BLaER1 treated with 17β-estradiol and CSF1 and Interleukin-3, amounts not matched to agents 10 nM and 100 nM (cell line): ENCODE measurements at regions not wholly inside any gene's neighbourhood (a gene's known extent, or its start where the extent isn't known, plus 50 kb on each side); places are given as distances from the start of the nearest gene placed in this dataset.
A peak's percentile ranks its signal among the peaks of the same experiment; 100 is the strongest.
"Not testable (repeated sequence)": the region's sequence is repeated elsewhere in the genome, so short reads cannot be mapped to it uniquely, and the experiment has no call there.

Experiments used
- H3K27ac ChIP-seq, 11 experiments: shearing (Covaris generic); formaldehyde crosslinking; 2 replicates each; pipeline ENCODE4 v1.8.1; 2022
- H3K27me3 ChIP-seq, 11 experiments: shearing (Covaris generic); formaldehyde crosslinking; 2 replicates each; pipeline ENCODE4 v1.8.1; 2022
- H3K36me3 ChIP-seq, 11 experiments: shearing (Covaris generic); formaldehyde crosslinking; 2 replicates each; pipeline ENCODE4 v1.8.1; 2022
- H3K4me1 ChIP-seq, 10 experiments: shearing (Covaris generic); formaldehyde crosslinking; 2 replicates each; pipeline ENCODE4 v1.8.1; 2022
- H3K4me2 ChIP-seq, 11 experiments: shearing (Covaris generic); formaldehyde crosslinking; 2 replicates each; pipeline ENCODE4 v1.8.1; 2022
- H3K4me3 ChIP-seq, 10 experiments: shearing (Covaris generic); formaldehyde crosslinking; 2 replicates each; pipeline ENCODE4 v1.8.1; 2022
- H3K9ac ChIP-seq, 11 experiments: shearing (Covaris generic); formaldehyde crosslinking; 2 replicates each; pipeline ENCODE4 v1.8.1; 2022
- H3K9me3 ChIP-seq, 11 experiments: shearing (Covaris generic); formaldehyde crosslinking; replicated peaks in 1 of 11; 2 replicates each; pipeline ENCODE4 v1.8.1; 2022
- H4K20me1 ChIP-seq, 11 experiments: shearing (Covaris generic); formaldehyde crosslinking; 2 replicates each; pipeline ENCODE4 v1.8.1; 2022
- Cebpa-rat ChIP-seq, 11 experiments: shearing (Covaris generic); IDR thresholded peaks; 2 replicates each; pipeline ENCODE4 v1.8.1; 2022

- no peak overlapping the region for H3K4me3 ChIP-seq
- peak overlapping the region in 3 of 11 experiments; percentile 65 to 76 (median 73); a peak in 2 of 22 replicates for H3K27ac ChIP-seq
- H3K4me2 ChIP-seq, result peak overlapping the region in 7 of 11 experiments; percentile 79 to 97 (median 92); a peak in 13 of 22 replicates
- no peaks in the 10 kb centered on the region for H3K9me3 ChIP-seq
- peaks cover 11 to 98% (median 78%) of the 10 kb centered on the region in 10 experiments; a peak in 19 of 20 replicates for H3K4me1 ChIP-seq
- peaks cover 0 to 36% (median 0%) of the 10 kb centered on the region in 11 experiments; a peak in 6 of 22 replicates for H4K20me1 ChIP-seq
- no peaks in the 10 kb centered on the region for H3K36me3 ChIP-seq
- no peak for TF ChIP-seq Cebpa-rat (IDR thresholded peaks at IDR 0.05)
- H3K9ac ChIP-seq, result no peak overlapping the region
- H3K27me3 ChIP-seq, result peaks cover 0 to 37% (median 0%) of the 10 kb centered on the region in 11 experiments; a peak in 7 of 22 replicates
Measured at GRCh38 chr9:135279834-135280393, 192.4 kb downstream of the OLFM1 start.

- H3K36me3 ChIP-seq, result no peaks in the 10 kb centered on the region
- H3K27ac ChIP-seq, result peak overlapping the region in 3 of 11 experiments; percentile 65 to 76 (median 73); a peak in 3 of 22 replicates
- peaks cover 11 to 98% (median 78%) of the 10 kb centered on the region in 10 experiments; a peak in 19 of 20 replicates for H3K4me1 ChIP-seq
- peak overlapping the region in 8 of 11 experiments; percentile 70 to 97 (median 91); a peak in 15 of 22 replicates for H3K4me2 ChIP-seq
- H3K9me3 ChIP-seq, result no peaks in the 10 kb centered on the region
- no peak for TF ChIP-seq Cebpa-rat (IDR thresholded peaks at IDR 0.05)
- H3K9ac ChIP-seq, result peak overlapping the region in 2 of 11 experiments; percentile 35 to 68; a peak in 2 of 22 replicates
- peaks cover 0 to 38% (median 0%) of the 10 kb centered on the region in 11 experiments; a peak in 7 of 22 replicates for H3K27me3 ChIP-seq
- peaks cover 0 to 37% (median 0%) of the 10 kb centered on the region in 11 experiments; a peak in 6 of 22 replicates for H4K20me1 ChIP-seq
- no peak overlapping the region for H3K4me3 ChIP-seq
Measured at GRCh38 chr9:135280666-135281065, 193.2 kb downstream of the OLFM1 start.

GRCh38 chr9:135281151-135281550, 193.7 kb downstream of the OLFM1 start:
- peak overlapping the region in 9 of 11 experiments; percentile 52 to 97 (median 90); a peak in 18 of 22 replicates for H3K4me2 ChIP-seq
- H3K9ac ChIP-seq, result peak overlapping the region in 4 of 11 experiments; percentile 24 to 68 (median 56); a peak in 4 of 22 replicates
- H3K4me1 ChIP-seq, result peaks cover 11 to 98% (median 81%) of the 10 kb centered on the region in 10 experiments; a peak in 19 of 20 replicates
- H3K27me3 ChIP-seq, result peaks cover 0 to 38% (median 0%) of the 10 kb centered on the region in 11 experiments; a peak in 7 of 22 replicates
- no peak overlapping the region for H3K4me3 ChIP-seq
- peak overlapping the region in 4 of 11 experiments; percentile 39 to 76 (median 69); a peak in 8 of 22 replicates for H3K27ac ChIP-seq
- H4K20me1 ChIP-seq, result peaks cover 0 to 37% (median 0%) of the 10 kb centered on the region in 11 experiments; a peak in 6 of 22 replicates
- H3K36me3 ChIP-seq, result no peaks in the 10 kb centered on the region
- no peak for TF ChIP-seq Cebpa-rat (IDR thresholded peaks at IDR 0.05)
- H3K9me3 ChIP-seq, result no peaks in the 10 kb centered on the region

- Histone ChIP-seq H3K36me3 (no peaks in the 10 kb centered on the region), H3K9ac (peak overlapping the region in 4 of 11 experiments; percentile 24 to 68 (median 56); a peak in 7 of 22 replicates), H3K27ac (peak overlapping the region in 4 of 11 experiments; percentile 39 to 76 (median 69); a peak in 9 of 22 replicates), H4K20me1 (peaks cover 0 to 41% (median 0%) of the 10 kb centered on the region in 11 experiments; a peak in 6 of 22 replicates), H3K4me2 (peak overlapping the region in 10 of 11 experiments; percentile 52 to 97 (median 84); a peak in 19 of 22 replicates), H3K9me3 (no peaks in the 10 kb centered on the region), H3K27me3 (peaks cover 0 to 40% (median 0%) of the 10 kb centered on the region in 11 experiments; a peak in 7 of 22 replicates), H3K4me3 (no peak overlapping the region), H3K4me1 (peaks cover 15 to 100% (median 90%) of the 10 kb centered on the region in 10 experiments)
- TF ChIP-seq Cebpa-rat (IDR thresholded peaks at IDR 0.05), result peak in 2 of 11 experiments; percentile 22 to 77; a peak in 3 of 22 replicates
Measured at GRCh38 chr9:135281791-135282737, 194.6 kb downstream of the OLFM1 start.

GRCh38 chr9:135282808-135283207, 195.3 kb downstream of the OLFM1 start:
- Histone ChIP-seq H3K27ac (peak overlapping the region in 4 of 11 experiments; percentile 39 to 76 (median 69); a peak in 7 of 22 replicates), H4K20me1 (peaks cover 0 to 46% (median 0%) of the 10 kb centered on the region in 11 experiments; a peak in 6 of 22 replicates), H3K36me3 (no peaks in the 10 kb centered on the region), H3K4me3 (0 out of 20 replicates have a peak overlapping the region, but pooled peaks of 2 of the 10 experiments have one; percentile 11 to 17), H3K9me3 (no peaks in the 10 kb centered on the region), H3K27me3 (peaks cover 0 to 48% (median 0%) of the 10 kb centered on the region in 11 experiments; a peak in 7 of 22 replicates), H3K4me1 (peaks cover 22 to 100% (median 95%) of the 10 kb centered on the region in 10 experiments), H3K4me2 (peak overlapping the region; percentile 52 to 97 (median 79); a peak in 20 of 22 replicates), H3K9ac (peak overlapping the region in 4 of 11 experiments; percentile 24 to 60 (median 44); a peak in 7 of 22 replicates)
- TF ChIP-seq Cebpa-rat (IDR thresholded peaks at IDR 0.05), result no peak

GRCh38 chr9:135283671-135284070, 195.9 kb upstream of the PPP1R26 start:
- TF ChIP-seq Cebpa-rat (IDR thresholded peaks at IDR 0.05), result no peak; a peak in 1 of 22 replicates
- peaks cover 0 to 56% (median 0%) of the 10 kb centered on the region in 11 experiments; a peak in 7 of 22 replicates for H3K27me3 ChIP-seq

GRCh38 chr9:135284386-135285134, 195.0 kb upstream of the PPP1R26 start:
- no peaks in the 10 kb centered on the region for H3K36me3 ChIP-seq
- peaks cover 0 to 57% (median 0%) of the 10 kb centered on the region in 11 experiments; a peak in 6 of 22 replicates for H4K20me1 ChIP-seq
- TF ChIP-seq Cebpa-rat (IDR thresholded peaks at IDR 0.05), result no peak
- peak overlapping the region in 2 of 10 experiments; percentile 17 to 20; a peak in 3 of 20 replicates for H3K4me3 ChIP-seq
- H3K9me3 ChIP-seq, result no peaks in the 10 kb centered on the region
- H3K4me1 ChIP-seq, result peaks cover 40 to 100% (median 99%) of the 10 kb centered on the region in 10 experiments
- peak overlapping the region in 10 of 11 experiments; percentile 19 to 97 (median 84); a peak in 19 of 22 replicates for H3K4me2 ChIP-seq
- peak overlapping the region in 4 of 11 experiments; percentile 39 to 60 (median 50); a peak in 6 of 22 replicates for H3K9ac ChIP-seq
- H3K27me3 ChIP-seq, result peaks cover 0 to 65% (median 0%) of the 10 kb centered on the region in 11 experiments; a peak in 7 of 22 replicates
- peak overlapping the region in 3 of 11 experiments; percentile 21 to 76 (median 73); a peak in 4 of 22 replicates for H3K27ac ChIP-seq

More at GRCh38 chr9:135283671-135284070, 195.9 kb upstream of the PPP1R26 start:
- Histone ChIP-seq H3K9me3 (no peaks in the 10 kb centered on the region), H3K4me2 (peak overlapping the region; percentile 52 to 97 (median 79)), H3K4me3 (peak overlapping the region in 2 of 10 experiments; percentile 17 to 20; a peak in 2 of 20 replicates), H3K36me3 (no peaks in the 10 kb centered on the region), H3K4me1 (peaks cover 31 to 100% (median 95%) of the 10 kb centered on the region in 10 experiments), H3K27ac (peak overlapping the region in 3 of 11 experiments; percentile 65 to 76 (median 73); a peak in 4 of 22 replicates), H3K9ac (peak overlapping the region in 4 of 11 experiments; percentile 1 to 60 (median 50); a peak in 6 of 22 replicates), H4K20me1 (peaks cover 0 to 49% (median 0%) of the 10 kb centered on the region in 11 experiments; a peak in 6 of 22 replicates)

- H4K20me1 ChIP-seq, result peaks cover 0 to 56% (median 0%) of the 10 kb centered on the region in 11 experiments; a peak in 6 of 22 replicates
- peaks cover 0 to 80% (median 0%) of the 10 kb centered on the region in 11 experiments; a peak in 7 of 22 replicates for H3K27me3 ChIP-seq
- peak overlapping the region in 9 of 11 experiments; percentile 81 to 98 (median 92); a peak in 16 of 22 replicates for H3K4me2 ChIP-seq
- not testable (repeated sequence) for H3K4me3 ChIP-seq, H3K9me3 ChIP-seq, H3K36me3 ChIP-seq
- peak overlapping the region in 4 of 11 experiments; percentile 69 to 77 (median 74); a peak in 5 of 22 replicates for H3K9ac ChIP-seq
- peaks cover 42 to 100% (median 94%) of the 10 kb centered on the region in 10 experiments for H3K4me1 ChIP-seq
- H3K27ac ChIP-seq, result peak overlapping the region in 2 of 11 experiments; percentile 74 to 76; a peak in 4 of 22 replicates
Measured at GRCh38 chr9:135286187-135286925, 193.2 kb upstream of the PPP1R26 start.
